ENCODE measurements at regions not wholly inside any gene's neighbourhood (a gene's known extent, or its start where the extent isn't known, plus 50 kb on each side); places are given as distances from the start of the nearest gene placed in this dataset.

GRCh38 chr9:75570538-75570937, 319.9 kb upstream of the PCSK5 start:
- TF ChIP-seq TAF1 (IDR thresholded peaks at IDR 0.05; ENCODE audit: low read depth, low read length) (no peak), SPI1 (IDR thresholded peaks at IDR 0.05; ENCODE audit: low read depth, low read length) (no peak), POLR2AphosphoS5 (IDR thresholded peaks at IDR 0.05; ENCODE audit: low read depth, low read length) (no peak), POLR2A (IDR thresholded peaks at IDR 0.05; ENCODE audit: low read depth, low read length) (no peak), PAX5 (IDR thresholded peaks at IDR 0.05; ENCODE audit: insufficient read depth, low read length, severe bottlenecking) (no peak), POU2F2 (IDR thresholded peaks at IDR 0.05; ENCODE audit: low read depth, low read length) (no peak)
- DNase-seq (ENCODE audit: insufficient read length, low spot score) (no peak), FAIRE-seq (no peak)

GRCh38 chr9:75574569-75574968, 315.9 kb upstream of the PCSK5 start:
- TF ChIP-seq POU2F2 (IDR thresholded peaks at IDR 0.05; ENCODE audit: low read depth, low read length) (no peak), SPI1 (IDR thresholded peaks at IDR 0.05; ENCODE audit: low read depth, low read length) (no peak), PAX5 (IDR thresholded peaks at IDR 0.05; ENCODE audit: insufficient read depth, low read length, severe bottlenecking) (no peak), TAF1 (IDR thresholded peaks at IDR 0.05; ENCODE audit: low read depth, low read length) (no peak), POLR2A (IDR thresholded peaks at IDR 0.05; ENCODE audit: low read depth, low read length) (no peak), POLR2AphosphoS5 (IDR thresholded peaks at IDR 0.05; ENCODE audit: low read depth, low read length) (no peak)
- FAIRE-seq (no peak), DNase-seq (ENCODE audit: insufficient read length, low spot score) (no peak)

- TF ChIP-seq POLR2AphosphoS5 (IDR thresholded peaks at IDR 0.05; ENCODE audit: low read depth, low read length), result no peak
- no peak for TF ChIP-seq TAF1 (IDR thresholded peaks at IDR 0.05; ENCODE audit: low read depth, low read length)
- no peak for TF ChIP-seq PAX5 (IDR thresholded peaks at IDR 0.05; ENCODE audit: insufficient read depth, low read length, severe bottlenecking)
- TF ChIP-seq POLR2A (IDR thresholded peaks at IDR 0.05; ENCODE audit: low read depth, low read length), result no peak
- no peak for FAIRE-seq
- no peak for DNase-seq (ENCODE audit: insufficient read length, low spot score)
These were observed 307.6 kb upstream of the PCSK5 start for GRCh38 chr9:75582870-75583269.

GRCh38 chr9:75588808-75589207, 301.7 kb upstream of the PCSK5 start:
- no peak for TF ChIP-seq POU2F2 (IDR thresholded peaks at IDR 0.05; ENCODE audit: low read depth, low read length)
- peak; percentile 45; the same call in 1 of the 2 replicates for TF ChIP-seq SPI1 (IDR thresholded peaks at IDR 0.05; ENCODE audit: low read depth, low read length)
- FAIRE-seq, result no peak
- no peak for DNase-seq (ENCODE audit: insufficient read length, low spot score)

GRCh38 chr9:75589497-75589896, 301.0 kb upstream of the PCSK5 start:
- FAIRE-seq (no peak), DNase-seq (ENCODE audit: insufficient read length, low spot score) (no peak)
- TF ChIP-seq PAX5 (IDR thresholded peaks at IDR 0.05; ENCODE audit: insufficient read depth, low read length, severe bottlenecking) (no peak), POLR2A (IDR thresholded peaks at IDR 0.05; ENCODE audit: low read depth, low read length) (no peak), SPI1 (IDR thresholded peaks at IDR 0.05; ENCODE audit: low read depth, low read length) (no peak), TAF1 (IDR thresholded peaks at IDR 0.05; ENCODE audit: low read depth, low read length) (no peak), POU2F2 (IDR thresholded peaks at IDR 0.05; ENCODE audit: low read depth, low read length) (no peak), POLR2AphosphoS5 (IDR thresholded peaks at IDR 0.05; ENCODE audit: low read depth, low read length) (no peak)

- DNase-seq (ENCODE audit: insufficient read length, low spot score), result no peak
- no peak for TF ChIP-seq PAX5 (IDR thresholded peaks at IDR 0.05; ENCODE audit: insufficient read depth, low read length, severe bottlenecking)
- no peak for TF ChIP-seq POU2F2 (IDR thresholded peaks at IDR 0.05; ENCODE audit: low read depth, low read length)
- TF ChIP-seq TAF1 (IDR thresholded peaks at IDR 0.05; ENCODE audit: low read depth, low read length), result no peak
- TF ChIP-seq SPI1 (IDR thresholded peaks at IDR 0.05; ENCODE audit: low read depth, low read length), result no peak
- no peak for TF ChIP-seq POLR2A (IDR thresholded peaks at IDR 0.05; ENCODE audit: low read depth, low read length)
- TF ChIP-seq POLR2AphosphoS5 (IDR thresholded peaks at IDR 0.05; ENCODE audit: low read depth, low read length), result no peak
- FAIRE-seq, result no peak
These were observed 298.5 kb upstream of the PCSK5 start for GRCh38 chr9:75591972-75592371.

GRCh38 chr9:75592586-75592985, 297.9 kb upstream of the PCSK5 start:
- TF ChIP-seq TAF1 (IDR thresholded peaks at IDR 0.05; ENCODE audit: low read depth, low read length) (no peak), PAX5 (IDR thresholded peaks at IDR 0.05; ENCODE audit: insufficient read depth, low read length, severe bottlenecking) (no peak), POLR2AphosphoS5 (IDR thresholded peaks at IDR 0.05; ENCODE audit: low read depth, low read length) (no peak), POLR2A (IDR thresholded peaks at IDR 0.05; ENCODE audit: low read depth, low read length) (no peak), SPI1 (IDR thresholded peaks at IDR 0.05; ENCODE audit: low read depth, low read length) (no peak), POU2F2 (IDR thresholded peaks at IDR 0.05; ENCODE audit: low read depth, low read length) (no peak)
- FAIRE-seq, result no peak
- DNase-seq (ENCODE audit: insufficient read length, low spot score), result no peak

GRCh38 chr9:75593920-75594319, 296.6 kb upstream of the PCSK5 start:
- DNase-seq (ENCODE audit: insufficient read length, low spot score), result no peak
- no peak for FAIRE-seq
- no peak for TF ChIP-seq POLR2A (IDR thresholded peaks at IDR 0.05; ENCODE audit: low read depth, low read length)
- no peak for TF ChIP-seq TAF1 (IDR thresholded peaks at IDR 0.05; ENCODE audit: low read depth, low read length)
- TF ChIP-seq SPI1 (IDR thresholded peaks at IDR 0.05; ENCODE audit: low read depth, low read length), result no peak
- TF ChIP-seq POU2F2 (IDR thresholded peaks at IDR 0.05; ENCODE audit: low read depth, low read length), result no peak
- TF ChIP-seq PAX5 (IDR thresholded peaks at IDR 0.05; ENCODE audit: insufficient read depth, low read length, severe bottlenecking), result no peak
- TF ChIP-seq POLR2AphosphoS5 (IDR thresholded peaks at IDR 0.05; ENCODE audit: low read depth, low read length), result no peak

- DNase-seq (ENCODE audit: insufficient read length, low spot score) (no peak), FAIRE-seq (no peak)
- no peak for TF ChIP-seq POLR2A (IDR thresholded peaks at IDR 0.05; ENCODE audit: low read depth, low read length)
- no peak for TF ChIP-seq POU2F2 (IDR thresholded peaks at IDR 0.05; ENCODE audit: low read depth, low read length)
- no peak for TF ChIP-seq PAX5 (IDR thresholded peaks at IDR 0.05; ENCODE audit: insufficient read depth, low read length, severe bottlenecking)
- TF ChIP-seq SPI1 (IDR thresholded peaks at IDR 0.05; ENCODE audit: low read depth, low read length), result no peak
- TF ChIP-seq POLR2AphosphoS5 (IDR thresholded peaks at IDR 0.05; ENCODE audit: low read depth, low read length), result no peak
- no peak for TF ChIP-seq TAF1 (IDR thresholded peaks at IDR 0.05; ENCODE audit: low read depth, low read length)
These were observed 291.3 kb upstream of the PCSK5 start for GRCh38 chr9:75599126-75599525.

GRCh38 chr9:75601280-75601679, 289.2 kb upstream of the PCSK5 start:
- no peak for TF ChIP-seq TAF1 (IDR thresholded peaks at IDR 0.05; ENCODE audit: low read depth, low read length)
- no peak for TF ChIP-seq POU2F2 (IDR thresholded peaks at IDR 0.05; ENCODE audit: low read depth, low read length)
- TF ChIP-seq SPI1 (IDR thresholded peaks at IDR 0.05; ENCODE audit: low read depth, low read length), result no peak
- no peak for TF ChIP-seq POLR2A (IDR thresholded peaks at IDR 0.05; ENCODE audit: low read depth, low read length)
- TF ChIP-seq POLR2AphosphoS5 (IDR thresholded peaks at IDR 0.05; ENCODE audit: low read depth, low read length), result no peak
- TF ChIP-seq PAX5 (IDR thresholded peaks at IDR 0.05; ENCODE audit: insufficient read depth, low read length, severe bottlenecking), result no peak
- no peak for FAIRE-seq
- DNase-seq (ENCODE audit: insufficient read length, low spot score), result no peak

Data from GM12891 (cell line).